ENCODE measurements at regions not wholly inside any gene's neighbourhood (a gene's known extent, or its start where the extent isn't known, plus 50 kb on each side); places are given as distances from the start of the nearest gene placed in this dataset.

DNA sequence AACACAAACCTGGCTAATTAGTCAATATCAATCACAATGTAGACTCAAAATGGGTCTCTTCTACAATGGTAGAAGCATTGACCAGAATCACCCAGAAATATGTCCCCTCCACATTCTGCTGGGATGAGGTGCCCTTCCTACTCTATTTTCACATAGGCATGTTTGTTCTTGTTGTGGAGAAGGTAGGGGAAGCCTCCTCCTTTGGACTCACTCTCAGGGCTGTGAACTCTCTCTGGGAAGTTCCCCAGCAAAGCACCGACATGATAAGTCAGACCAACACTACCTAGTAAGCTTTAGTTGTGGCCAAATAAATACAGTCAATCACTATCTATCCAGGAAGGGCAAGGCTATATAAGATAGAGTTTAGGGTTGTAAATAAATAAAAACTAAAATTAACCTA lies 194.5 kb upstream of the UBL3 start:
- H3K27ac ChIP-seq (ENCODE audit: insufficient read depth, low read length): no peak overlapping the region
- peaks cover 3% of the 10 kb centered on the region for H3K4me1 ChIP-seq (ENCODE audit: control insufficient read depth, extremely low read depth, insufficient read depth, low read length)
- no peaks in the 10 kb centered on the region for H3K9me3 ChIP-seq (ENCODE audit: control insufficient read depth, insufficient read depth, low read depth, low read length)
- no peak overlapping the region for H3K9ac ChIP-seq (ENCODE audit: insufficient read depth, low read length)
- TF ChIP-seq, protein P1, sequence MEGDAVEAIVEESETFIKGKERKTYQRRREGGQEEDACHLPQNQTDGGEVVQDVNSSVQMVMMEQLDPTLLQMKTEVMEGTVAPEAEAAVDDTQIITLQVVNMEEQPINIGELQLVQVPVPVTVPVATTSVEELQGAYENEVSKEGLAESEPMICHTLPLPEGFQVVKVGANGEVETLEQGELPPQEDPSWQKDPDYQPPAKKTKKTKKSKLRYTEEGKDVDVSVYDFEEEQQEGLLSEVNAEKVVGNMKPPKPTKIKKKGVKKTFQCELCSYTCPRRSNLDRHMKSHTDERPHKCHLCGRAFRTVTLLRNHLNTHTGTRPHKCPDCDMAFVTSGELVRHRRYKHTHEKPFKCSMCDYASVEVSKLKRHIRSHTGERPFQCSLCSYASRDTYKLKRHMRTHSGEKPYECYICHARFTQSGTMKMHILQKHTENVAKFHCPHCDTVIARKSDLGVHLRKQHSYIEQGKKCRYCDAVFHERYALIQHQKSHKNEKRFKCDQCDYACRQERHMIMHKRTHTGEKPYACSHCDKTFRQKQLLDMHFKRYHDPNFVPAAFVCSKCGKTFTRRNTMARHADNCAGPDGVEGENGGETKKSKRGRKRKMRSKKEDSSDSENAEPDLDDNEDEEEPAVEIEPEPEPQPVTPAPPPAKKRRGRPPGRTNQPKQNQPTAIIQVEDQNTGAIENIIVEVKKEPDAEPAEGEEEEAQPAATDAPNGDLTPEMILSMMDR (conservative IDR thresholded peaks at IDR 0.05 in 1 of 2, IDR thresholded peaks at IDR 0.05 in 1 of 2; ENCODE audit: low read depth in 1 of 2, low read length in 2 of 2): no peak
- TF ChIP-seq EZH2 (IDR thresholded peaks at IDR 0.05; ENCODE audit: low read length, missing control alignments): no peak
- H3K4me3 ChIP-seq (replicated peaks in 1 of 4; ENCODE audit: control extremely low read depth in 1 of 4, insufficient read depth in 1 of 4, low read depth in 3 of 4, low read length in 4 of 4): no peak overlapping the region
- no peak overlapping the region for H2AFZ ChIP-seq (ENCODE audit: low read length)
- no peaks in the 10 kb centered on the region for H3K79me2 ChIP-seq (ENCODE audit: control insufficient read depth, insufficient read depth, low read length)
- no peaks in the 10 kb centered on the region for H3K36me3 ChIP-seq (ENCODE audit: control insufficient read depth, insufficient read depth, low read length)
- H4K20me1 ChIP-seq (ENCODE audit: control insufficient read depth, extremely low read depth, insufficient read depth, low read length): no peaks in the 10 kb centered on the region
- no peak overlapping the region for H3K4me2 ChIP-seq (ENCODE audit: extremely low read depth, insufficient read depth, low read length)
- no peak for DNase-seq (ENCODE audit: low read depth in 2 of 2)
- no peaks in the 10 kb centered on the region for H3K27me3 ChIP-seq (ENCODE audit: control insufficient read depth, insufficient read depth, low read length)

DNA sequence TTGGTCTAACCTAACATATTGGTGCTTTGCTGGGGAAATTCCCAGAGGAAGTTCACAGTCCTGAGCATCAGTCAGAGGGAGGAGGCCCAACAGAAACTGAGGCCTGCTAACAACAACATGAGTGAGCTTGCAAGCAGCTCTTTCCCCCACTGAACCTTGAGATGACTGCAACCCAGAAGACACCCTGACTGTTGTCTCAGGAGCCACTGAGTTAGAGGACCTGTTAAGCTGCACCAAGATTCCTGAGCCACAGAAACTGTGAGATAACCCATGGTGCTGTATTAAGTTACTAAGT lies 193.2 kb upstream of the UBL3 start:
- H4K20me1 ChIP-seq (ENCODE audit: control insufficient read depth, extremely low read depth, insufficient read depth, low read length): no peaks in the 10 kb centered on the region
- no peaks in the 10 kb centered on the region for H3K79me2 ChIP-seq (ENCODE audit: control insufficient read depth, insufficient read depth, low read length)
- H3K36me3 ChIP-seq (ENCODE audit: control insufficient read depth, insufficient read depth, low read length): no peaks in the 10 kb centered on the region
- no peak overlapping the region for H2AFZ ChIP-seq (ENCODE audit: low read length)
- no peak overlapping the region for H3K4me3 ChIP-seq (replicated peaks in 1 of 4; ENCODE audit: control extremely low read depth in 1 of 4, insufficient read depth in 1 of 4, low read depth in 3 of 4, low read length in 4 of 4)
- peaks cover 3% of the 10 kb centered on the region for H3K4me1 ChIP-seq (ENCODE audit: control insufficient read depth, extremely low read depth, insufficient read depth, low read length)
- no peak overlapping the region for H3K4me2 ChIP-seq (ENCODE audit: extremely low read depth, insufficient read depth, low read length)
- H3K9ac ChIP-seq (ENCODE audit: insufficient read depth, low read length): no peak overlapping the region
- H3K27me3 ChIP-seq (ENCODE audit: control insufficient read depth, insufficient read depth, low read length): no peaks in the 10 kb centered on the region
- no peak for DNase-seq (ENCODE audit: low read depth in 2 of 2)
- H3K27ac ChIP-seq (ENCODE audit: insufficient read depth, low read length): no peak overlapping the region
- H3K9me3 ChIP-seq (ENCODE audit: control insufficient read depth, insufficient read depth, low read depth, low read length): no peaks in the 10 kb centered on the region
- TF ChIP-seq, protein P1 (conservative IDR thresholded peaks at IDR 0.05 in 1 of 2, IDR thresholded peaks at IDR 0.05 in 1 of 2; ENCODE audit: low read depth in 1 of 2, low read length in 2 of 2): no peak
- no peak for TF ChIP-seq EZH2 (IDR thresholded peaks at IDR 0.05; ENCODE audit: low read length, missing control alignments)

DNA sequence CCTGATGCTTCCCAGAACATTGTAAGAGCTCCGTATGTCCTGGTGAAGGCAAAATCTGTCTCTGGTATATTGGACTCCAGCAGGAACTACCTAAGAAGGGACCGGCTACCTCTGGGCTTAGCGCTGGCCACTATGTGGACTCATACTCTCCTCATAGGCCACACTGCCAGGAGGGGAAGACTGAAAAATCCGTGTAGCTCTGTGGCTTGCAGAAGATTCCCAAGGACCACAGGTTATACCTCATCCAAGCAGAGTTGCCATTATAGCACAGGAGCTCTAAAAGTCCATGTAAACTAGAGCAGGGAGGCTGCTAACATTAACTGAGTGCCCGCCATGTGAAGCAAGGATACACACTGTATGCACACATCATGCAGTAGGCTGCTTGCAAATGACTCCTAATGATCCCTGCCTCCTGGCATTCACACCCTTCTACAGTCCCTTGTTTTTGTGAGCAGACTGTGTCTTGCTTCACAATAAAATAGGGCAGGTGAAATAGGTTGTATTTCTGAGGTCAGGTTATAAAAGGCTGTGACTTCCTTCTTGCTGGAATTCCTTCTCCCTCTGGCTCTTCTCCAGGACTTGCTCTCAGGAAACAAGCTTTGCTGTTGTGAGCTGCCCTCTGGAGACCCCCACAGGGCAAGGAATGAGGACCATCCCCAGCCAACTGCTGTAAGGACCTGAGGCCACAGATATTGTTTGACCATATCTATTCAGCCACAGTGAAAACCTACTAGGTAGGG lies 192.6 kb upstream of the UBL3 start:
- Histone ChIP-seq H3K79me2 (ENCODE audit: control insufficient read depth, insufficient read depth, low read length) (no peaks in the 10 kb centered on the region), H2AFZ (ENCODE audit: low read length) (no peak overlapping the region), H3K9ac (ENCODE audit: insufficient read depth, low read length) (no peak overlapping the region), H3K27me3 (ENCODE audit: control insufficient read depth, insufficient read depth, low read length) (no peaks in the 10 kb centered on the region), H4K20me1 (ENCODE audit: control insufficient read depth, extremely low read depth, insufficient read depth, low read length) (no peaks in the 10 kb centered on the region), H3K27ac (ENCODE audit: insufficient read depth, low read length) (no peak overlapping the region), H3K4me2 (ENCODE audit: extremely low read depth, insufficient read depth, low read length) (no peak overlapping the region), H3K9me3 (ENCODE audit: control insufficient read depth, insufficient read depth, low read depth, low read length) (no peaks in the 10 kb centered on the region), H3K4me3 (replicated peaks in 1 of 4; ENCODE audit: control extremely low read depth in 1 of 4, insufficient read depth in 1 of 4, low read depth in 3 of 4, low read length in 4 of 4) (no peak overlapping the region), H3K36me3 (ENCODE audit: control insufficient read depth, insufficient read depth, low read length) (no peaks in the 10 kb centered on the region), H3K4me1 (ENCODE audit: control insufficient read depth, extremely low read depth, insufficient read depth, low read length) (peaks cover 3% of the 10 kb centered on the region)
- no peak for TF ChIP-seq EZH2 (IDR thresholded peaks at IDR 0.05; ENCODE audit: low read length, missing control alignments)
- TF ChIP-seq, protein P1 (conservative IDR thresholded peaks at IDR 0.05 in 1 of 2, IDR thresholded peaks at IDR 0.05 in 1 of 2; ENCODE audit: low read depth in 1 of 2, low read length in 2 of 2): no peak
- DNase-seq (ENCODE audit: low read depth in 2 of 2): no peak

Data from fibroblast of lung (primary cell).